ENCODE measurements at regions not wholly inside any gene's neighbourhood (a gene's known extent, or its start where the extent isn't known, plus 50 kb on each side); places are given as distances from the start of the nearest gene placed in this dataset.

GRCh38 chr3:95797081-95797480, 1017.3 kb upstream of the EPHA6 start:
- no peak for TF ChIP-seq EZH2 (IDR thresholded peaks at IDR 0.05; ENCODE audit: borderline replicate concordance, insufficient read depth, low read length, poor library complexity, severe bottlenecking)
- no peak for TF ChIP-seq RAD21 (conservative IDR thresholded peaks at IDR 0.05)
